ENCODE measurements at regions not wholly inside any gene's neighbourhood (a gene's known extent, or its start where the extent isn't known, plus 50 kb on each side); places are given as distances from the start of the nearest gene placed in this dataset.

- TF ChIP-seq POLR2AphosphoS5 (IDR thresholded peaks at IDR 0.05) (no peak), POLR2A (IDR thresholded peaks at IDR 0.05) (no peak)
Measured at GRCh38 chr5:10853154-10853553, 92.1 kb upstream of the DAP start.

Data from prostate gland (tissue), 1 donor.